ACC112 (cell line): ENCODE measurements at regions not wholly inside any gene's neighbourhood (a gene's known extent, or its start where the extent isn't known, plus 50 kb on each side); places are given as distances from the start of the nearest gene placed in this dataset.

ENCODE experiments used
- H2AFZ ChIP-seq: fragments of 200-600 bp; sonication (generic); one replicate; pipeline ENCODE4 v1.6.0; 2017; ENCODE audit warnings: antibody characterized with exemption, low read length; ENCODE audit not compliant: unreplicated experiment
- H3K27ac ChIP-seq: fragments of 200-600 bp; sonication (generic); 2 replicates; pipeline ENCODE4 v1.5.1; 2014; ENCODE audit warnings: low read depth, mild to moderate bottlenecking, antibody characterized with exemption, low read length, moderate library complexity
- H3K27me3 ChIP-seq: fragments of 200-600 bp; sonication (generic); 2 replicates; pipeline ENCODE4 v1.6.1; 2014; ENCODE audit warnings: mild to moderate bottlenecking, antibody characterized with exemption, low read length, moderate library complexity, mixed read lengths; ENCODE audit not compliant: insufficient read depth
- H3K36me3 ChIP-seq: fragments of 200-600 bp; sonication (generic); 2 replicates; pipeline ENCODE4 v1.6.1; 2016; ENCODE audit warnings: mild to moderate bottlenecking, antibody characterized with exemption, low read length, moderate library complexity, mixed read lengths; ENCODE audit not compliant: insufficient read depth
- H3K4me1 ChIP-seq: fragments of 200-600 bp; sonication (generic); one replicate; pipeline ENCODE4 v1.6.1; 2016; ENCODE audit warnings: low read length, mixed read lengths; ENCODE audit not compliant: insufficient read depth, unreplicated experiment, control insufficient read depth
- H3K4me3 ChIP-seq: fragments of 200-600 bp; sonication (generic); 2 replicates; pipeline ENCODE4 v1.5.1; 2014; ENCODE audit warnings: mild to moderate bottlenecking, low read depth, low read length
- H3K79me2 ChIP-seq: fragments of 200-600 bp; sonication (generic); one replicate; pipeline ENCODE4 v1.6.0; 2016; ENCODE audit warnings: low read length; ENCODE audit not compliant: control insufficient read depth, unreplicated experiment, insufficient read depth

DNA sequence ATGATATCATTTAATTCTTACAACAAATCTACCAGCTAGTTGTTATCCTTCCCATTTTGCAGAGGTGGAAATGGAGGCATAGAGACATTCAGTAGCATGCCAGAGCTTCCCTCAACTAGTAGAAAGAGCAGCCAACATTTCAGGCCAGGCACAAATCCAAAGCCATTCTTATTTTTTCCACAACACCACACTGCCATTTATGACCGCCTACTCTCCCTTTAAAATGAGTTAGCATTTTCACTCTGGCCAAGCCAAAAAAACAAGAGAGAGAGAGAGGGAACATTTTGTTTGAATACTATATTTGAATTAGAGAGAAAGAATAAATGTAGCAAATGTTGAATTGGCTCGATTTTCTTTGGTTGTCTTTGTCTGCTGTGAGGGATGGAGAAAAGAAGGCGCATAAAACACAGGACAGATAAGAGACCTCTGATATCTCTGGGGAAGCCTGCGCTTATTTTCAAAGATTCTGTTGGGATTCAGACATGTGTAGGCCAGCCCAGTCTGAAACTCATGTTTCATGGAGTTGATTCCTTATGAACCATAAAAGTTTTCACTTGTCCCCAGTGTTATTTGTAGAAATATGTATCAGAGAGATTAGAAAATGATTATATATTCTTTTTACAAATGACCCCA is 265.7 kb downstream of the RAB28 start:
- Histone ChIP-seq H3K36me3 (no peaks in the 10 kb centered on the region), H3K27ac (no peak overlapping the region), H3K4me3 (no peak overlapping the region), H3K79me2 (no peaks in the 10 kb centered on the region), H3K27me3 (no peaks in the 10 kb centered on the region), H2AFZ (no peak overlapping the region), H3K4me1 (no peaks in the 10 kb centered on the region)

DNA sequence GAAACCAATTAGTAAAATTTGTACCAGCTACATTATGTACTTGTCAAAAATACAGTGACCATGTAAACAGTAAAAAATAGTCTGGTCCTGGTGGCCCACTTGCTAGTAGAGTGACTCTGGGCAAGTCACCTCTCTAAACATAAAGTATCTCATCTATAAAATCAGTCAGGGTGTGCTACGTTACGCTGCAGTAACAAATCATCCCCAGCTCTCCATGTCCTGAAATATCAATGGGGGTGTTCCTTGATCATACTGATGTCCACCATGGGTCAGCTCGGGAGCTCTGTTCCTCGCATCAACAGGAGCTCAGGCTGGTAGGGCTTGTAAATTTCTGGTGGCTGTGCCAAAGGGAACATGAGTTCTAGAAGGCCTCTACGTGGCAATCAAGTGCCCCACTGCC is 268.6 kb downstream of the RAB28 start:
- H2AFZ ChIP-seq: no peak overlapping the region
- no peaks in the 10 kb centered on the region for H3K27me3 ChIP-seq
- no peak overlapping the region for H3K4me3 ChIP-seq
- H3K36me3 ChIP-seq: no peaks in the 10 kb centered on the region
- no peak overlapping the region for H3K27ac ChIP-seq
- no peaks in the 10 kb centered on the region for H3K4me1 ChIP-seq
- H3K79me2 ChIP-seq: no peaks in the 10 kb centered on the region

DNA sequence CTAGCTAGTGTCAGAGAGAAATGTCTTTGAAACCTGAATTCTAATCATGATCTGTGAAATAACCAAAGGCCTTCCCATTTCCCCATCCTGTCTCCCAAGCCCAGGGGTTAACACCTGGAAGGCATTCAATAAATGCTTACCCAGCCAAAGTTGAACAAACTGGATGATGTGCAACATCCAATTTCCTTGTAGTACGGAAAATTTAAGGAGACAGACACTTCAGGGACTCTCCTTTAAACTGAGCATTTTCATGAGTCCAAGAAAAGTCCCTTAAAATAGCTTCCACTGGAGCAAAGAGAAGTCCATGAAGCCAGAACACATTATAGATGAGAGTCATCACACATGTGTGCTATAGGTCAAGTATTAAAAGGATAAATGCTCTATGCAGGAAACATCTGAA is 271.2 kb downstream of the RAB28 start:
- no peaks in the 10 kb centered on the region for H3K36me3 ChIP-seq
- no peaks in the 10 kb centered on the region for H3K27me3 ChIP-seq
- H3K4me3 ChIP-seq: no peak overlapping the region
- no peaks in the 10 kb centered on the region for H3K4me1 ChIP-seq
- no peak overlapping the region for H2AFZ ChIP-seq
- no peak overlapping the region for H3K27ac ChIP-seq
- H3K79me2 ChIP-seq: no peaks in the 10 kb centered on the region

DNA sequence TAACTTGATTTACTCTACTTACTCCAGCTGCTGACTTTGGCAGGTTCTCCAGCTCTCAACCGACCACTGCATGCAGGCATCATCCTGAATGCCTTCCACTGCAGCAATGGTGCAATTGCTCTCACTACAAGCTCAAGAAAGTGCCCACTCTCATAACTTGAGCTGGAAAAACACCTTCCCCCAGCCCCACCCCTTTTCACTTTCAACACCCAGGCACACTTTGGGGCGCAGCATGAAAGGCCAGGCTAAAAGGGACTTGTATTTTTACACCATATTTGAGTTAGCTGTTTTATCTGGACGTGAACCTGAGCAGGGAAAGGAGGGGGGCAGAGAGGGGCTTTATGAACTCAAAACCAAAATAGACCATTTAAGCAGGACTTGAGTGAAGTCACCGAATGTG is 274.5 kb downstream of the RAB28 start:
- Histone ChIP-seq H3K4me1 (no peaks in the 10 kb centered on the region), H3K27ac (no peak overlapping the region), H3K4me3 (no peak overlapping the region), H3K27me3 (no peaks in the 10 kb centered on the region), H2AFZ (no peak overlapping the region), H3K79me2 (no peaks in the 10 kb centered on the region), H3K36me3 (no peaks in the 10 kb centered on the region)

DNA sequence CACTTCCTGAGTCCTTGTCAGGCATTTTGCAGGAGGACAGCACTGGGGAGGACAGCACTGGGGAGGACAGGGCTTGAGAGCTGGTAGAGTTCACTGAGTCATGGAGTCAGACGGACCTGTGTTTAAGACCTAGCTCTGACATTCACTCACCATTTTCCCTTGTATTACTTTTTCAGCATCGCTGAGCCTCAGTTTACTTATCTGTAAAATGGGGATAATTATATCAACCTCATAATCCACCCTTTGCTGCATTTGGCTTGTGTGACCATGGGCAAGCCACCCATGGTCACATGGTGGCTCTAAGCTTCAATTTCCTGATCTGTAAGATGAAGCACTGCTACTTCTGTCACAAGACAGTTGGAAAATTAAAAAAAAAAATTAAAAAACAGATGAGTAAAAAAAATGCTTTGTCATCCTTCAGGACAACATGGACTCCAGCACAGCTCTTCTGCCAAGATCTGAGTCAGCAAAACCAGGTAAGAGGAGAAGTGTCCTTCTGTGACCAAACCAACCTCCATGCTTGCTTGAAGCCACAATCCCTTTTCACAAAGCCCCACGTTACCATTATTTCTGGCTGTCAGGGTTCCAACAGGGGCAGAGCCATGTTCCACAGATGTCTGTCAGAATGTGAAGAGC is 275.5 kb downstream of the RAB28 start:
- H3K36me3 ChIP-seq: no peaks in the 10 kb centered on the region
- no peaks in the 10 kb centered on the region for H3K79me2 ChIP-seq
- H3K27me3 ChIP-seq: no peaks in the 10 kb centered on the region
- H3K27ac ChIP-seq: no peak overlapping the region
- H2AFZ ChIP-seq: no peak overlapping the region
- H3K4me3 ChIP-seq: no peak overlapping the region
- no peaks in the 10 kb centered on the region for H3K4me1 ChIP-seq

DNA sequence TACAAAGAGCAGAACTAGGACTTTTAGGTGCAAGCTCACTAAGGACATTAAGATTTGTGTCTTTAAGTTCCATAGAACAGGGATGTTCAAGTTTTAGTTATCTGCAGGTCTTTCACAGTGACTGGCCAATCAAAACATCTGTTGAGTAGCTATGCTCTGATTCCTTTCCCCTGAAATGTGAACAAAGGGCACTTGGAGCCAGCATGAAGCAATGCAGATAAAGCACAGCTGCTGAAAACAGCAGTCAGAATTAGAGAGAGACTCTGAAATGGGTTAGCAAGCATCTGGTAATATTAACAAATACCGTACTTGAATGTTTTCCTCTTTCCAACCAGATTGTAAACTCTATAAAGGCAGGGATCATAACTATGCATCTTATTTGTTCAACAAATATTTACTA is 276.9 kb downstream of the RAB28 start:
- no peaks in the 10 kb centered on the region for H3K4me1 ChIP-seq
- no peaks in the 10 kb centered on the region for H3K27me3 ChIP-seq
- H3K79me2 ChIP-seq: no peaks in the 10 kb centered on the region
- H3K27ac ChIP-seq: no peak overlapping the region
- no peak overlapping the region for H3K4me3 ChIP-seq
- H2AFZ ChIP-seq: no peak overlapping the region
- no peaks in the 10 kb centered on the region for H3K36me3 ChIP-seq

DNA sequence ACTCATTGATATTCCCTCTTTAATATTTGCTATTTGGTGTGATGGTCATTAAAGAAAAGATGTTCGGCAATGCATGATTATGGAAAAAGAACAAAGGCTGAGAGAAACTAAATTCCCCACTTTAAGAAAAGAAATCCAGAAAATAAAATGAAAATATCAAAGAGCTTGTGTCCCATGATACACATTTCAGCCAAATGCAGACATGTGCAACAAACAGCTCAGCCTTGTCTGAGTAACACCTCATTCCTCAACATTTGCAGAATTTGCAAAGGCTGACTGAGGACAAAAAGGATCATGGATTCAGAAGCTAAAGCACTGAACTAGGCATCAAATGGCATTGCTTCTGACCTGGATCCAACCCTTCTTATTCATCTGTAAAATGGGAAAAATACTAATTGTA is 281.0 kb downstream of the RAB28 start:
- Histone ChIP-seq H3K79me2 (no peaks in the 10 kb centered on the region), H3K4me3 (no peak overlapping the region), H3K27ac (no peak overlapping the region), H3K27me3 (no peaks in the 10 kb centered on the region), H2AFZ (no peak overlapping the region), H3K4me1 (no peaks in the 10 kb centered on the region), H3K36me3 (no peaks in the 10 kb centered on the region)

DNA sequence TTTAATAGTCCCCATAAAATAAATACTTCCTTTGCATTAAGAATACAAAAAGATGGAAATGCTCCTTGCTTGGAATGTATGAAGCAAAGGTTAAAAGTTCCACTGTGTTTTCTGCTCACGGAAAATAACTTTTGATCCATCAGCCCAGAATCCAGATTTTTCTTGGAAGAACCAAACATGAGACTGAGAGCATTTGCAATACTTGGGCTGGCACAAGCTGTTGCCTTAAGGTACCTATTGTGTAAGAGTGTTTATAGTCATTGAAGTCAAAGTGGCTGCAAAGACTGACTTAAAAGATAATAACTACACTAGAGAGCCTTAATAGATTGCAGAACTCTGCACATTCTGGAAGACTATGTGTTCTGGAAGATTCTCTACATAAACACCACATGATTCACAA is 281.4 kb downstream of the RAB28 start:
- H3K4me1 ChIP-seq: no peaks in the 10 kb centered on the region
- no peak overlapping the region for H2AFZ ChIP-seq
- H3K36me3 ChIP-seq: no peaks in the 10 kb centered on the region
- no peaks in the 10 kb centered on the region for H3K79me2 ChIP-seq
- H3K27ac ChIP-seq: no peak overlapping the region
- H3K27me3 ChIP-seq: no peaks in the 10 kb centered on the region
- no peak overlapping the region for H3K4me3 ChIP-seq

DNA sequence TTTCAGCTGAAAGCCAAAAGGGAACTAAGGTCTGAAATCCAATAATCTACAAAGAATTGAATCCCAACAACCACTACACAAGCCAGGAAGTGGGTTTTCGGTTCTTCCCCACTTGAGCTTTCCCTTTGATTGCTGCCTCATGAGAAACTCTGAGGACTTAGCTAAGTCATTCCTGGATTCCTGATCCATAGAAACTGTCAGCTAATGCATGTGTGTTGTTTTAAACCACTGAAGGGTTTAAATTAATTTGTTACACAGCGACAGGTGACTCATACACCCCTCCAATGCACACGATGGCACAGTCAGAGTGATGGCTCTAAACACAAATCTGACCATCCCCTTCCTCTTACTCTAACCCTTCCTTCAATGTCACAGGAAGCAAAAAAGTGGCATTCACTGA is 282.9 kb downstream of the RAB28 start:
- Histone ChIP-seq H3K27me3 (no peaks in the 10 kb centered on the region), H3K4me1 (no peaks in the 10 kb centered on the region), H3K36me3 (no peaks in the 10 kb centered on the region), H3K4me3 (no peak overlapping the region), H3K27ac (no peak overlapping the region), H3K79me2 (no peaks in the 10 kb centered on the region), H2AFZ (no peak overlapping the region)

DNA sequence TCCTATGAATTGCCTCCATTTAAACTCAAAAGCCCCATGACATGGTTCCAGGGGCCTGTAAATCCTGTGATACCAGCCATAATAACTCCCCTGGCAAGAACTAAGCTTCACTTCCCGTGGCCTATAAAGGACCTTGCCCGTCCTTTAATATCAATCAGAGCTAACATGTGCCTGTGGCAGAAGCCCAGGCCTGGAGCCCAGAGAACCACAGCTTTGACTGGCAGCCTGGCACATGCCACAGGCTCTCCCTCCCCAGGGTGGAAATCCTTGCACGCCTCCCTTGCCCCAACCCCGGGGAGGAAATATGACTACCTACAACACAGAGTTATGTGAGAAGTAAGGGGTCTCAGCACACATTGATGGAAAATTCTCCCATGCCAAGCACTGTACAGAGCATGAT is 287.4 kb downstream of the RAB28 start:
- no peak overlapping the region for H3K4me3 ChIP-seq
- no peak overlapping the region for H2AFZ ChIP-seq
- no peaks in the 10 kb centered on the region for H3K27me3 ChIP-seq
- H3K79me2 ChIP-seq: no peaks in the 10 kb centered on the region
- H3K4me1 ChIP-seq: no peaks in the 10 kb centered on the region
- no peak overlapping the region for H3K27ac ChIP-seq
- H3K36me3 ChIP-seq: no peaks in the 10 kb centered on the region

DNA sequence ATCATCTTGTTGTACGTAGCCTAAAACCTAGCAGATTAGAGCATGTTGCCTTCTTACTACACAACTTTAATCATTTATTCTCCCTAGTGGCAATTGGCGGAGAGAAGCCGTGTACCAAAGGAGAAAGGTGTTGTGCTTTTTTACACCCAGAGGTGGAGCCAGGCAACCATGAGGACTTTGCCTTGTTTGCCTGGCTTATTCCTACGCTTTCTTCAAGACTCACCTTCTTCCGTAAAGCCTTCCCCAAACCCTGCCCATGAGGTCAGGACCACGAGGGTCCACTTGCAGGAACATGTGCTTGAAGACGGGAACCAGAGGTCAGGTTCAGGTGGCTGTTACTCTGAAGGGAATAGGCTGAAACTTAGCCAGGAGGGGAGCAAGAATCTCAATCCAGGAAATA is 290.5 kb downstream of the RAB28 start:
- Histone ChIP-seq H3K27ac (no peak overlapping the region), H3K36me3 (no peaks in the 10 kb centered on the region), H2AFZ (no peak overlapping the region), H3K4me3 (no peak overlapping the region), H3K27me3 (no peaks in the 10 kb centered on the region), H3K4me1 (no peaks in the 10 kb centered on the region), H3K79me2 (no peaks in the 10 kb centered on the region)
